HEK293 (cell line): ENCODE measurements at regions not wholly inside any gene's neighbourhood (a gene's known extent, or its start where the extent isn't known, plus 50 kb on each side); places are given as distances from the start of the nearest gene placed in this dataset.

Source experiments
- CTCF ChIA-PET: fragments of 350-600 bp; formaldehyde crosslinking; extraction: SDS; loops from one replicate; lab custom pipeline; 2021; ENCODE audit warnings: antibody characterized with exemption; lab: Yijun Ruan, JAX
- POLR2A ChIA-PET: fragments of 300-600 bp; formaldehyde crosslinking; extraction: SDS; loops from one replicate; lab custom pipeline; 2020; ENCODE audit warnings: antibody characterized with exemption, inconsistent platforms; lab: Yijun Ruan, JAX
- H3K27ac ChIP-seq: fragments of 200-500 bp; sonication (Bioruptor generic); 2 replicates; pipeline ENCODE4 v1.5.1; 2014; ENCODE audit warnings: low read depth, low read length, control low read depth, inconsistent platforms; ENCODE audit errors: extremely low read depth
- H3K36me3 ChIP-seq, 2 experiments: fragments of 200-500 bp in 1 of 2; sonication (Bioruptor generic) in 1 of 2; 1 replicate in 1 of 2; 2 replicates in 1 of 2; pipeline ENCODE4 v1.5.1; 2014 to 2017; ENCODE audit warnings: inconsistent platforms in 2 of 2, low read length in 2 of 2; ENCODE audit not compliant: control insufficient read depth in 2 of 2, insufficient read depth in 1 of 2
- H3K4me1 ChIP-seq: fragments of 200-500 bp; sonication (Bioruptor generic); 2 replicates; pipeline ENCODE4 v1.5.1; 2014; ENCODE audit warnings: mild to moderate bottlenecking, low read length, inconsistent platforms; ENCODE audit not compliant: control insufficient read depth, insufficient read depth
- H3K4me3 ChIP-seq: 2 replicates; pipeline ENCODE4 v1.5.1; 2011; ENCODE audit warnings: low read depth, mild to moderate bottlenecking, control low read depth, low read length, moderate library complexity
- H3K9me3 ChIP-seq: fragments of 200-500 bp; sonication (Bioruptor generic); 2 replicates; pipeline ENCODE4 v1.5.1; 2014; ENCODE audit warnings: low read depth, low read length, inconsistent platforms; ENCODE audit not compliant: control insufficient read depth, insufficient read depth
- IKZF3 ChIP-seq: fragments of 450-650 bp; IDR thresholded peaks from 2 replicates; pipeline ENCODE4 v1.5.0; 2018; ENCODE audit warnings: missing biosample characterization, mild to moderate bottlenecking, missing genetic modification characterization, moderate library complexity
- KLF10 ChIP-seq: fragments of 450-650 bp; IDR thresholded peaks from 2 replicates; pipeline ENCODE4 v1.5.1; 2018; ENCODE audit warnings: missing biosample characterization, mild to moderate bottlenecking, missing genetic modification characterization
- OVOL3 ChIP-seq: fragments of 450-650 bp; formaldehyde crosslinking; IDR thresholded peaks from 2 replicates; pipeline ENCODE4 v1.5.1; 2016; ENCODE audit warnings: missing biosample characterization, missing genetic modification characterization
- ZIC2 ChIP-seq: fragments of 450-650 bp; formaldehyde crosslinking; IDR thresholded peaks from 2 replicates; pipeline ENCODE4 v1.5.1; 2016; ENCODE audit warnings: missing biosample characterization, missing genetic modification characterization
- ZNF121 ChIP-seq: fragments of 450-650 bp; formaldehyde crosslinking; IDR thresholded peaks from 2 replicates; pipeline ENCODE4 v1.5.1; 2016; ENCODE audit warnings: missing biosample characterization, missing genetic modification characterization
- ZNF174 ChIP-seq: fragments of 450-650 bp; formaldehyde crosslinking; IDR thresholded peaks from 2 replicates; pipeline ENCODE4 v1.5.0; 2017; ENCODE audit warnings: missing biosample characterization, mild to moderate bottlenecking, missing genetic modification characterization
- ZNF202 ChIP-seq: fragments of 450-650 bp; formaldehyde crosslinking; IDR thresholded peaks from 2 replicates; pipeline ENCODE4 v1.5.1; 2016; ENCODE audit warnings: missing biosample characterization, missing genetic modification characterization, borderline replicate concordance
- ZNF292 ChIP-seq: fragments of 450-650 bp; formaldehyde crosslinking; IDR thresholded peaks from 2 replicates; pipeline ENCODE4 v1.5.1; 2016; ENCODE audit warnings: low read depth, missing biosample characterization, missing genetic modification characterization, borderline replicate concordance
- ZNF350 ChIP-seq: fragments of 450-650 bp; formaldehyde crosslinking; IDR thresholded peaks from 2 replicates; pipeline ENCODE4 v1.5.0; 2017; ENCODE audit warnings: missing biosample characterization, mild to moderate bottlenecking, missing genetic modification characterization
- ZNF404 ChIP-seq: fragments of 450-650 bp; formaldehyde crosslinking; IDR thresholded peaks from 2 replicates; pipeline ENCODE4 v1.5.1; 2017; ENCODE audit warnings: missing biosample characterization, missing genetic modification characterization
- ZNF510 ChIP-seq: fragments of 450-650 bp; formaldehyde crosslinking; IDR thresholded peaks from 2 replicates; pipeline ENCODE4 v1.5.1; 2018; ENCODE audit warnings: mild to moderate bottlenecking, missing genetic modification characterization, missing biosample characterization; ENCODE audit not compliant: insufficient replicate concordance
- ZNF521 ChIP-seq: fragments of 450-650 bp; formaldehyde crosslinking; IDR thresholded peaks from 2 replicates; pipeline ENCODE4 v1.5.1; 2017; ENCODE audit warnings: missing biosample characterization, mild to moderate bottlenecking, missing genetic modification characterization
- ZNF555 ChIP-seq: fragments of 450-650 bp; formaldehyde crosslinking; conservative IDR thresholded peaks from 2 replicates; pipeline ENCODE4 v1.5.1; 2017; ENCODE audit warnings: missing biosample characterization, mild to moderate bottlenecking, missing genetic modification characterization, inconsistent platforms
- ZNF654 ChIP-seq: fragments of 450-650 bp; formaldehyde crosslinking; IDR thresholded peaks from 2 replicates; pipeline ENCODE4 v1.5.1; 2016; ENCODE audit warnings: low read depth, missing biosample characterization, missing genetic modification characterization
- ZNF837 ChIP-seq: fragments of 450-650 bp; formaldehyde crosslinking; IDR thresholded peaks from 2 replicates; pipeline ENCODE4 v1.5.1; 2016; ENCODE audit warnings: missing biosample characterization, missing genetic modification characterization
- TF ChIP-seq, protein P1 (sequence below): fragments of 450-650 bp; formaldehyde crosslinking; conservative IDR thresholded peaks from 2 replicates; pipeline ENCODE4 v1.5.1; 2016; ENCODE audit warnings: low read depth, missing biosample characterization, missing genetic modification characterization
- TF ChIP-seq, protein P2 (sequence below): fragments of 450-650 bp; formaldehyde crosslinking; IDR thresholded peaks from 2 replicates; pipeline ENCODE4 v1.5.1; 2016; ENCODE audit warnings: missing biosample characterization, missing genetic modification characterization
- TF ChIP-seq, protein P3 (sequence below): fragments of 450-650 bp; IDR thresholded peaks from 2 replicates; pipeline ENCODE4 v1.5.1; 2018; ENCODE audit warnings: missing biosample characterization, missing genetic modification characterization

DNA sequence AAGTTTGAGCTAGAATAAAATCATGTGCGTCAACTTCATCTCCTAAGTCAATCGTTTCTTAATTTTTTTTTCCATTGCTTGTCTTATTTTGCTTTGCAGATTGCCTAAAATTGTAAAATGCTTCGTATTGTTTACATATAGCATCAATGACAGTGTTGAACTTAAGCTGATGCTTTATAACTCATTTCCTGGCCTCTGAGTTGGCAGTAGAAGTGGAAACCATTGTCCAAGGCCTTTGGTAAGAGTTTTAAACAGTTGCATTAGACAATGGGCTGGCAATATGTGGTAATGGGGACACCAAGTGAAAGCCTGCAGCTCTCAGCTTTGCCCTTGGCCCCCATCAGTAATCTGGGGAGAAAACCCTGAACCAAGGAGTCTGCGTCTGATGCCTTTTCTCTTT, 154.8 kb upstream of the GAS1 start:
- Histone ChIP-seq H3K27ac (no peak overlapping the region), H3K4me3 (no peak overlapping the region), H3K4me1 (no peaks in the 10 kb centered on the region), H3K36me3 (no peaks in the 10 kb centered on the region), H3K9me3 (no peaks in the 10 kb centered on the region)
- ChIA-PET POLR2A (no interaction called here), CTCF (interaction anchor here (0.6 kb wide), 1 partner anchor 44 kb away, joined by 4 read pairs; no protein-coding TSS in a partner anchor)
- TF ChIP-seq ZNF202 (tag by site-specific recombination) (no peak), ZNF292 (tag by site-specific recombination) (no peak), KLF10 (tag by site-specific recombination) (no peak), ZIC2 (tag by site-specific recombination) (no peak), ZNF404 (tag by site-specific recombination) (no peak), ZNF174 (tag by site-specific recombination) (no peak), ZNF510 (tag by site-specific recombination) (no peak), ZNF521 (tag by site-specific recombination) (no peak), IKZF3 (no peak), ZNF350 (tag by site-specific recombination) (no peak), ZNF121 (no peak), OVOL3 (no peak), ZNF654 (no peak), ZNF837 (tag by site-specific recombination) (no peak)
- TF ChIP-seq, protein P1, sequence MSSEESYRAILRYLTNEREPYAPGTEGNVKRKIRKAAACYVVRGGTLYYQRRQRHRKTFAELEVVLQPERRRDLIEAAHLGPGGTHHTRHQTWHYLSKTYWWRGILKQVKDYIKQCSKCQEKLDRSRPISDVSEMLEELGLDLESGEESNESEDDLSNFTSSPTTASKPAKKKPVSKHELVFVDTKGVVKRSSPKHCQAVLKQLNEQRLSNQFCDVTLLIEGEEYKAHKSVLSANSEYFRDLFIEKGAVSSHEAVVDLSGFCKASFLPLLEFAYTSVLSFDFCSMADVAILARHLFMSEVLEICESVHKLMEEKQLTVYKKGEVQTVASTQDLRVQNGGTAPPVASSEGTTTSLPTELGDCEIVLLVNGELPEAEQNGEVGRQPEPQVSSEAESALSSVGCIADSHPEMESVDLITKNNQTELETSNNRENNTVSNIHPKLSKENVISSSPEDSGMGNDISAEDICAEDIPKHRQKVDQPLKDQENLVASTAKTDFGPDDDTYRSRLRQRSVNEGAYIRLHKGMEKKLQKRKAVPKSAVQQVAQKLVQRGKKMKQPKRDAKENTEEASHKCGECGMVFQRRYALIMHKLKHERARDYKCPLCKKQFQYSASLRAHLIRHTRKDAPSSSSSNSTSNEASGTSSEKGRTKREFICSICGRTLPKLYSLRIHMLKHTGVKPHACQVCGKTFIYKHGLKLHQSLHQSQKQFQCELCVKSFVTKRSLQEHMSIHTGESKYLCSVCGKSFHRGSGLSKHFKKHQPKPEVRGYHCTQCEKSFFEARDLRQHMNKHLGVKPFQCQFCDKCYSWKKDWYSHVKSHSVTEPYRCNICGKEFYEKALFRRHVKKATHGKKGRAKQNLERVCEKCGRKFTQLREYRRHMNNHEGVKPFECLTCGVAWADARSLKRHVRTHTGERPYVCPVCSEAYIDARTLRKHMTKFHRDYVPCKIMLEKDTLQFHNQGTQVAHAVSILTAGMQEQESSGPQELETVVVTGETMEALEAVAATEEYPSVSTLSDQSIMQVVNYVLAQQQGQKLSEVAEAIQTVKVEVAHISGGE, result no peak
- TF ChIP-seq, protein P2, sequence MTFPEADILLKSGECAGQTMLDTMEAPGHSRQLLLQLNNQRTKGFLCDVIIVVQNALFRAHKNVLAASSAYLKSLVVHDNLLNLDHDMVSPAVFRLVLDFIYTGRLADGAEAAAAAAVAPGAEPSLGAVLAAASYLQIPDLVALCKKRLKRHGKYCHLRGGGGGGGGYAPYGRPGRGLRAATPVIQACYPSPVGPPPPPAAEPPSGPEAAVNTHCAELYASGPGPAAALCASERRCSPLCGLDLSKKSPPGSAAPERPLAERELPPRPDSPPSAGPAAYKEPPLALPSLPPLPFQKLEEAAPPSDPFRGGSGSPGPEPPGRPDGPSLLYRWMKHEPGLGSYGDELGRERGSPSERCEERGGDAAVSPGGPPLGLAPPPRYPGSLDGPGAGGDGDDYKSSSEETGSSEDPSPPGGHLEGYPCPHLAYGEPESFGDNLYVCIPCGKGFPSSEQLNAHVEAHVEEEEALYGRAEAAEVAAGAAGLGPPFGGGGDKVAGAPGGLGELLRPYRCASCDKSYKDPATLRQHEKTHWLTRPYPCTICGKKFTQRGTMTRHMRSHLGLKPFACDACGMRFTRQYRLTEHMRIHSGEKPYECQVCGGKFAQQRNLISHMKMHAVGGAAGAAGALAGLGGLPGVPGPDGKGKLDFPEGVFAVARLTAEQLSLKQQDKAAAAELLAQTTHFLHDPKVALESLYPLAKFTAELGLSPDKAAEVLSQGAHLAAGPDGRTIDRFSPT (tag by site-specific recombination), result no peak

DNA sequence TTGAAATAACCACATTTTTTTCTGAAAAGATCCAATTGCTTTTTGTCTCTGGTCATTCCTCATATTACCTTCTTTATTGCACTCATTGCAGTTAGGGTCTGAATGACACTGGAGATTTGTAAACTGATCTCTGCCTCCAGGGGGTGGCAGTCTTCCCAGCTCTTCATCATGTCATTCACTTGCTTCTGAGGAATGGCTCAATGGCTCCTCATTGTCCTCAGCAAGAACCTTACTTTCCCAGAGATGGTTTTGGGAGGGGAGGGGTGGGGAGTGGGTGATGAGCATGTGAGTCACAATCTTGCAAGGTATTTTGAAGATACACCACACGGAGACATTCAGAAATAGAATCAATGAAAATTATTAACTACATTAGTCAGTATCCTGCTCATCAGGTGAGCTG, 159.8 kb upstream of the GAS1 start:
- CTCF ChIA-PET, result interaction anchor here (1.1 to 1.5 kb wide), 7 partner anchors 9 to 219 kb away, joined by 3 to 5 read pairs (median 4); no protein-coding TSS in a partner anchor
- POLR2A ChIA-PET, result interaction anchor here (0.6 kb wide), 2 partner anchors 9 to 203 kb away, joined by 4 to 7 read pairs; no protein-coding TSS in a partner anchor
- H3K36me3 ChIP-seq, result no peaks in the 10 kb centered on the region
- H3K27ac ChIP-seq, result no peak overlapping the region
- H3K4me1 ChIP-seq, result no peaks in the 10 kb centered on the region
- TF ChIP-seq, protein P3, sequence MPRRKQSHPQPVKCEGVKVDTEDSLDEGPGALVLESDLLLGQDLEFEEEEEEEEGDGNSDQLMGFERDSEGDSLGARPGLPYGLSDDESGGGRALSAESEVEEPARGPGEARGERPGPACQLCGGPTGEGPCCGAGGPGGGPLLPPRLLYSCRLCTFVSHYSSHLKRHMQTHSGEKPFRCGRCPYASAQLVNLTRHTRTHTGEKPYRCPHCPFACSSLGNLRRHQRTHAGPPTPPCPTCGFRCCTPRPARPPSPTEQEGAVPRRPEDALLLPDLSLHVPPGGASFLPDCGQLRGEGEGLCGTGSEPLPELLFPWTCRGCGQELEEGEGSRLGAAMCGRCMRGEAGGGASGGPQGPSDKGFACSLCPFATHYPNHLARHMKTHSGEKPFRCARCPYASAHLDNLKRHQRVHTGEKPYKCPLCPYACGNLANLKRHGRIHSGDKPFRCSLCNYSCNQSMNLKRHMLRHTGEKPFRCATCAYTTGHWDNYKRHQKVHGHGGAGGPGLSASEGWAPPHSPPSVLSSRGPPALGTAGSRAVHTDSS, result 0 out of 2 replicates have a peak, but pooled peaks have one; percentile 10
- TF ChIP-seq ZNF555 (tag by site-specific recombination), result no peak
- H3K9me3 ChIP-seq, result no peaks in the 10 kb centered on the region
- no peak overlapping the region for H3K4me3 ChIP-seq
